ENCODE measurements at regions not wholly inside any gene's neighbourhood (a gene's known extent, or its start where the extent isn't known, plus 50 kb on each side); places are given as distances from the start of the nearest gene placed in this dataset.

DNA sequence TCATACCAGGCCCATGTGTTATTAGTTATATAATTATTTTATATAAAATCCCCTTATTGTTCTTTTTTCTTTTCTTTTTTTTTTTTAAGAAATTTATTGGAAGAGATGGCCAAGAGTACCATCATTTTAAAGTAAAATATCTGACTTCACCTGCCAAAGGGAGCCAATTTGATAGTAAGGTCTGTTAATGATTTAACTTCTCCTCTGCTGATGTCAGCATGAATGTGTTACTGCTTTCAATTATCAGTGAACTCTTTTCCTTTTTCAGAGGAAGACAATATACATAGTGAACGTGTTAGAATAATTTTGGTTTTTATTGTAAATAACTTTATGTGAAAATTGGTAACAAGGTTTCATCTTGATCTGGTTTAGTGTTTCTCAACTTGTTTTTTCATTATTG, 409.6 kb downstream of the SH3GL2 start:
- Histone ChIP-seq H3K79me2 (ENCODE audit: low read length) (no peaks in the 10 kb centered on the region), H3K4me3 (ENCODE audit: low read length) (no peak overlapping the region), H2AFZ (ENCODE audit: low read depth, low read length) (no peak overlapping the region), H4K20me1 (ENCODE audit: insufficient read depth, low read length) (no peaks in the 10 kb centered on the region), H3K27ac (ENCODE audit: low read length) (no peak overlapping the region), H3K27me3 (ENCODE audit: low read depth, low read length) (no peaks in the 10 kb centered on the region), H3K9me3 (ENCODE audit: insufficient read depth, low read length) (no peaks in the 10 kb centered on the region), H3K9ac (ENCODE audit: low read length) (no peak overlapping the region), H3K4me1 (ENCODE audit: low read length) (no peaks in the 10 kb centered on the region), H3K4me2 (ENCODE audit: low read length) (no peak overlapping the region), H3K36me3 (replicated peaks; ENCODE audit: low read depth, low read length) (no peaks in the 10 kb centered on the region)
- TF ChIP-seq, protein P1, sequence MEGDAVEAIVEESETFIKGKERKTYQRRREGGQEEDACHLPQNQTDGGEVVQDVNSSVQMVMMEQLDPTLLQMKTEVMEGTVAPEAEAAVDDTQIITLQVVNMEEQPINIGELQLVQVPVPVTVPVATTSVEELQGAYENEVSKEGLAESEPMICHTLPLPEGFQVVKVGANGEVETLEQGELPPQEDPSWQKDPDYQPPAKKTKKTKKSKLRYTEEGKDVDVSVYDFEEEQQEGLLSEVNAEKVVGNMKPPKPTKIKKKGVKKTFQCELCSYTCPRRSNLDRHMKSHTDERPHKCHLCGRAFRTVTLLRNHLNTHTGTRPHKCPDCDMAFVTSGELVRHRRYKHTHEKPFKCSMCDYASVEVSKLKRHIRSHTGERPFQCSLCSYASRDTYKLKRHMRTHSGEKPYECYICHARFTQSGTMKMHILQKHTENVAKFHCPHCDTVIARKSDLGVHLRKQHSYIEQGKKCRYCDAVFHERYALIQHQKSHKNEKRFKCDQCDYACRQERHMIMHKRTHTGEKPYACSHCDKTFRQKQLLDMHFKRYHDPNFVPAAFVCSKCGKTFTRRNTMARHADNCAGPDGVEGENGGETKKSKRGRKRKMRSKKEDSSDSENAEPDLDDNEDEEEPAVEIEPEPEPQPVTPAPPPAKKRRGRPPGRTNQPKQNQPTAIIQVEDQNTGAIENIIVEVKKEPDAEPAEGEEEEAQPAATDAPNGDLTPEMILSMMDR (IDR thresholded peaks at IDR 0.05; ENCODE audit: low read depth, low read length), result no peak
- no peak for TF ChIP-seq EZH2phosphoT487 (IDR thresholded peaks at IDR 0.05; ENCODE audit: low read depth)

DNA sequence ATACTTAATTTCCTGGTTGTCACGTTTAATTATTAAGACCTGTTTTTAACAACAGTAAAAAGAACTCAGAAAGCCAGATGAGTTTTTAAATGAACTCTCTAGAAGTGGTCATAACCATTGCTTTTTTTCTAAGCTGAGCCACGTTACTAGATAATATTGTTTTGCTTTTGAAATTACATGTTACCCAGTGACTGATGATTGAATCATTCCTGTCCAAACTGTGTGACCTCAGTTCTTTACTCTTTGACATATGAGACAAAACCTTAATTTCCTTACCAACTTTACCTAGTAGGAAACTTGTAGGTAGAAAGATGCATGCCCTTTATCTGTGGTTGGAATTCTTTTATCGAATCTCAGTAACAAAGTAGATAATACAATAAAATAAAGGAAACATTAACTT, 411.7 kb downstream of the SH3GL2 start:
- no peak overlapping the region for H2AFZ ChIP-seq (ENCODE audit: low read depth, low read length)
- no peak overlapping the region for H3K27ac ChIP-seq (ENCODE audit: low read length)
- no peaks in the 10 kb centered on the region for H3K27me3 ChIP-seq (ENCODE audit: low read depth, low read length)
- no peaks in the 10 kb centered on the region for H3K4me1 ChIP-seq (ENCODE audit: low read length)
- H3K36me3 ChIP-seq (replicated peaks; ENCODE audit: low read depth, low read length), result no peaks in the 10 kb centered on the region
- TF ChIP-seq, protein P1 (IDR thresholded peaks at IDR 0.05; ENCODE audit: low read depth, low read length), result no peak
- TF ChIP-seq EZH2phosphoT487 (IDR thresholded peaks at IDR 0.05; ENCODE audit: low read depth), result no peak
- no peaks in the 10 kb centered on the region for H3K79me2 ChIP-seq (ENCODE audit: low read length)
- no peak overlapping the region for H3K4me2 ChIP-seq (ENCODE audit: low read length)
- no peak overlapping the region for H3K9ac ChIP-seq (ENCODE audit: low read length)
- H4K20me1 ChIP-seq (ENCODE audit: insufficient read depth, low read length), result no peaks in the 10 kb centered on the region
- H3K4me3 ChIP-seq (ENCODE audit: low read length), result no peak overlapping the region
- no peaks in the 10 kb centered on the region for H3K9me3 ChIP-seq (ENCODE audit: insufficient read depth, low read length)

DNA sequence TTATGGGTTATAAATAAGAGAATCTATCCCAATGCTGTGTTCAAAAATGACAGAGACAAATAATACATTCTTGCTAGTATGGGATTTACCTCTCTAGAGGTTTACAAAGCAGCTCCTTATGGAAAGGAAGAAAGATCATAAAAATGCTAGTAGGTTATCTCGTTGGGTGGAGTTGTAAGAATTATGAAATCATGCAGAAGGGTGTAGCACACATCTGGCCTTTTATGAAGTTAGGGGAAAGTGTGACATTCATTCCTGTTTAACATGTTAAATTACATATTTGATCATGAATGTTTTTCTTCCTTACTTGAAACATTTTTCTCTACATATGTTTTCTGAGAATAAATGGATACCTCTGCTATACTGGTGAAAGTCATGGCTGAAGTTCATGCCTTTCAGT, 414.2 kb downstream of the SH3GL2 start:
- Histone ChIP-seq H4K20me1 (ENCODE audit: insufficient read depth, low read length) (no peaks in the 10 kb centered on the region), H3K36me3 (replicated peaks; ENCODE audit: low read depth, low read length) (no peaks in the 10 kb centered on the region), H3K27ac (ENCODE audit: low read length) (no peak overlapping the region), H2AFZ (ENCODE audit: low read depth, low read length) (no peak overlapping the region), H3K9ac (ENCODE audit: low read length) (no peak overlapping the region), H3K79me2 (ENCODE audit: low read length) (no peaks in the 10 kb centered on the region), H3K4me1 (ENCODE audit: low read length) (no peaks in the 10 kb centered on the region), H3K27me3 (ENCODE audit: low read depth, low read length) (peaks cover 2% of the 10 kb centered on the region; the same call in 1 of the 2 replicates), H3K9me3 (ENCODE audit: insufficient read depth, low read length) (no peaks in the 10 kb centered on the region), H3K4me3 (ENCODE audit: low read length) (no peak overlapping the region), H3K4me2 (ENCODE audit: low read length) (no peak overlapping the region)
- TF ChIP-seq, protein P1 (IDR thresholded peaks at IDR 0.05; ENCODE audit: low read depth, low read length), result no peak
- TF ChIP-seq EZH2phosphoT487 (IDR thresholded peaks at IDR 0.05; ENCODE audit: low read depth), result no peak

DNA sequence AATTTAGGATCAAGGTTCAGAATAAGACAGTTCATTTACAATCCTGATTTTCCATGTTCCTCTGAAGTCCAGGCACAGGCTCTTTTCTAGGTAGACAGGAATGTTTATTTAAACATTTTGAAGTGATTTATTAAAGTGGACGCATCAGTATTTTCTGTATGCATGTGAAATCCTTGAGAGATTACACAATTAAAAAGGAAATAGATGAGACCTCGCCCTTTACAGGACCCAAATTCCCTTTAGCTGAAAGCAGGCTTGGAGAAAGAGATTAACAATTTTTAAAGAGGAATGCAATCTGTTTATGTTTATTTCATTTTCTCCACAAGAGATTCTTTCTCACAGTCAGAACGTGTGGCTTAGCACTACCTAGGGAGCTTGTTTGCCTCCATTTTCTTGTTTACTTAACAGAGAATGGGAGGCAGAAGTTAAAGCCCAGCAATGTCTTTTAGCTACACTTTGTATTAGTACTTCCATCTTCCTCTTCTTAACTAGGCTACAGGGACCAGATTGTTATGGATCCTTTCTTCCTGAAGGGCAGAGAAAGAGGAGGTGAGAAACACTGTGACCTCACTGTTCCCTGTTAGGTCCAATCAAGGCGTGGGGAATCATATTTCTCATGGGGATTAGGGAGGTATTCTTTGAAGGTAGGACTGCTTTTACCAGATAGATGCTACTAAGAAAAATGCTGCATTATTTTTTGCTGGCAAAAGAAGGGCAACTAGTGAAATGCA, 416.0 kb downstream of the SH3GL2 start:
- TF ChIP-seq, protein P1 (IDR thresholded peaks at IDR 0.05; ENCODE audit: low read depth, low read length), result no peak
- TF ChIP-seq EZH2phosphoT487 (IDR thresholded peaks at IDR 0.05; ENCODE audit: low read depth), result no peak
- no peaks in the 10 kb centered on the region for H3K36me3 ChIP-seq (replicated peaks; ENCODE audit: low read depth, low read length)
- no peaks in the 10 kb centered on the region for H3K4me1 ChIP-seq (ENCODE audit: low read length)
- H3K4me2 ChIP-seq (ENCODE audit: low read length), result no peak overlapping the region
- H3K27me3 ChIP-seq (ENCODE audit: low read depth, low read length), result peaks cover 2% of the 10 kb centered on the region; the same call in 1 of the 2 replicates
- no peak overlapping the region for H3K27ac ChIP-seq (ENCODE audit: low read length)
- no peak overlapping the region for H3K4me3 ChIP-seq (ENCODE audit: low read length)
- no peaks in the 10 kb centered on the region for H3K9me3 ChIP-seq (ENCODE audit: insufficient read depth, low read length)
- no peak overlapping the region for H2AFZ ChIP-seq (ENCODE audit: low read depth, low read length)
- no peaks in the 10 kb centered on the region for H4K20me1 ChIP-seq (ENCODE audit: insufficient read depth, low read length)
- H3K9ac ChIP-seq (ENCODE audit: low read length), result no peak overlapping the region
- no peaks in the 10 kb centered on the region for H3K79me2 ChIP-seq (ENCODE audit: low read length)
